Liver (tissue), 3 donors: ENCODE measurements at regions not wholly inside any gene's neighbourhood (a gene's known extent, or its start where the extent isn't known, plus 50 kb on each side); places are given as distances from the start of the nearest gene placed in this dataset.

Source experiments
- CTCF ChIP-seq: fragments of 150-350 bp; IDR thresholded peaks from 2 replicates; pipeline ENCODE4 v1.5.1; 2017; ENCODE audit warnings: improper control_type of control experiment, low read depth, low read length; ENCODE audit not compliant: missing input control
- FOXA1 ChIP-seq: IDR thresholded peaks from 2 replicates; pipeline ENCODE4 v1.6.1; 2016; ENCODE audit warnings: antibody characterized with exemption
- GABPA ChIP-seq, 2 donors: IDR thresholded peaks in 1 of 2; conservative IDR thresholded peaks in 1 of 2; 2 replicates each; pipeline ENCODE4 v1.6.1; 2016; ENCODE audit warnings: antibody characterized with exemption in 2 of 2, mild to moderate bottlenecking in 1 of 2, moderate library complexity in 1 of 2
- HNF4A ChIP-seq, 2 donors: conservative IDR thresholded peaks; 2 replicates each; pipeline ENCODE4 v1.6.1; 2016; ENCODE audit warnings: antibody characterized with exemption in 2 of 2, mild to moderate bottlenecking in 2 of 2
- MAX ChIP-seq: IDR thresholded peaks from 2 replicates; pipeline ENCODE4 v1.6.1; 2016; ENCODE audit warnings: antibody characterized with exemption
- TAF1 ChIP-seq: conservative IDR thresholded peaks from 2 replicates; pipeline ENCODE4 v1.6.1; 2016; ENCODE audit warnings: antibody characterized with exemption, mild to moderate bottlenecking
- YY1 ChIP-seq: IDR thresholded peaks from 2 replicates; pipeline ENCODE4 v1.6.1; 2016; ENCODE audit warnings: antibody characterized with exemption, mild to moderate bottlenecking
- donor health status: healthy.
- donor health status: healthy.

DNA sequence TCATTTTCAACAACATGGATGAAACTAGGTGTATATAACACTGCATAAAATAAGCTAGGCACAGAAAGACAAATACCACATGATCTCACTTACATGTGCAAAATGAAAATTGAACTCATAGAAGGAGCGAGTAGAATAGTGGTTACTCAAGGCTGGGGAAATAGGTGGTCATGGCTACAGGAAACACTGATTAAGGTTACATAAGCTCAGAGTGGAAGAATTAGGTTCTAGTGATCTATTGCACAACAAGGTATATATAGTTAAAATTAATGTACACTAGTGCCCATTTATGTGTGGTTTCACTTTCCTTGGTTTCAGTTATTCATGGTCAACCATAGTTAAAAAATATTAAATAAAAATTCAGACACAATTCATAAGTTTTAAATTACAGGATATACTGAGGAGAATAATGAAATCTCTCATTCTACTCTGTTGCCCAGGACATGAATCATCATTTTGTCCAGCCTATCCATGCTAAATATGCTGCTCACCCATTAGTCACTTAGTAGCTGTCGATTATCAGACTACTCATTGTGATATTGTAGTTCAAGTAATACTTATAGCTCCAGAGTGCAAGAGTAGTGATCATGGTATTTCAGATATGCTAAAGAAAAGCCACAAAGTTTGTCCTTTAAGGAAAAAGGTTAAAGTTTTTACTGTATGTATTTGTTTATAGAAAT, 1530.9 kb upstream of the LRRTM1 start:
- TF ChIP-seq CTCF (no peak), HNF4A (conservative IDR thresholded peaks at IDR 0.05) (no peak), FOXA1 (no peak), TAF1 (no peak), YY1 (no peak), GABPA (IDR thresholded peaks at IDR 0.05 in 1 of 2, conservative IDR thresholded peaks at IDR 0.05 in 1 of 2) (no peak), MAX (no peak)
